ENCODE measurements at regions not wholly inside any gene's neighbourhood (a gene's known extent, or its start where the extent isn't known, plus 50 kb on each side); places are given as distances from the start of the nearest gene placed in this dataset.

DNA sequence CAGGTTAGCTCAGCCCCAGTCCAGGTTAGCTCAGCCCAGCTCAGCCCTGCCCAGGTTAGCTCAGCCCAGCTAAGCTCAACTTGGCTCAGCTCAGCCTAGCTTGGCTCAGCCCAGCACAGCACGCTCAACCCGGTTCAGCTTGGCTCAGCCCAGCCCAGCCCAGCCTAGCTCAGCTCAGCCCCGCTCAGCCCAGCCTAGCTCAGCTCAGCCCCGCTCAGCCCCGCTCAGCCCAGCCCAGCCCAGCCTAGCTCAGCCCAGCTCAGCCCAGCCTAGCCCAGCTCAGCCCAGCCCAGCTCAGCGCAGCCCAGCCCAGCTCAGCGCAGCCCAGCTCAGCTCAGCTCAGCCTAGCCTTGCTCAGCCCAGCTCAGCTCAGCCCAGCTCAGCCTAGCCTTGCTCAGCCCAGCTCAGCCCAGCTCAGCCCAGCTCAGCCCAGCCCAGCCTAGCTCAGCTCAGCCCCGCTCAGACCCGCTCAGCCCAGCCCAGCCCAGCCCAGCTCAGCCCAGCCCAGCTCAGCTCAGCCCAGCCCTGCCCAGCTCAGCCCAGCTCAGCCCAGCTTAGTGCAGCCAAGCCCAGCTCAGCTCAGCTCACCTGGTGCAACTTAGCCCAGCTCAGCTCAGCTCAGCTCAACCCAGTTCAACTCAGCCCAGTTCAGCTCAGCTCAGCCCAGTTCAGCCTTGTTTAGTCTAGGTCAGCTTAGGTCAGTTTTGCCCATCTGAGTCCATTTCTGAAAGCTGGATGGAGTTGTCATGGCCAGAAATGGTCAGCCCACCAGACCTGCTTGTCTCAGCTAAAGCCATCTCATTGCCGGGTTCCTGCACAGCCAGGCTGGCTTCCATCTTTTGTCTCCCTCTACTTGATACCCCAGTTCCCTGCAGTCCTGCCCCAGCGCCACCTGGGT, 333.6 kb downstream of the TMEM121 start:
- Histone ChIP-seq H3K4me2 (no peak overlapping the region), H3K9me3 (no peaks in the 10 kb centered on the region; the same call in 2 of the 3 replicates), H3K4me3 (no peak overlapping the region), H3K4me1 (no peaks in the 10 kb centered on the region), H3K27ac (no peak overlapping the region)
- ATAC-seq = no peak
- no peak for DNase-seq (ENCODE audit: low read depth in 1 of 2, low spot score in 1 of 2)
- no peak for FAIRE-seq
- CTCF ChIA-PET = no interaction called here
- POLR2A ChIA-PET = no interaction called here
- no peak for TF ChIP-seq FOSL2 (IDR thresholded peaks at IDR 0.05)
- TF ChIP-seq FOSL2 (CRISPR knock-in tag; IDR thresholded peaks at IDR 0.05) = no peak
- no peak for TF ChIP-seq RARB (CRISPR knock-in tag; IDR thresholded peaks at IDR 0.05)
- no peak for TF ChIP-seq ZC3H11A (IDR thresholded peaks at IDR 0.05)
- no peak for TF ChIP-seq CEBPB (IDR thresholded peaks at IDR 0.05)
- TF ChIP-seq TFCP2L1 (CRISPR knock-in tag; IDR thresholded peaks at IDR 0.05) = no peak
- TF ChIP-seq, protein P1, sequence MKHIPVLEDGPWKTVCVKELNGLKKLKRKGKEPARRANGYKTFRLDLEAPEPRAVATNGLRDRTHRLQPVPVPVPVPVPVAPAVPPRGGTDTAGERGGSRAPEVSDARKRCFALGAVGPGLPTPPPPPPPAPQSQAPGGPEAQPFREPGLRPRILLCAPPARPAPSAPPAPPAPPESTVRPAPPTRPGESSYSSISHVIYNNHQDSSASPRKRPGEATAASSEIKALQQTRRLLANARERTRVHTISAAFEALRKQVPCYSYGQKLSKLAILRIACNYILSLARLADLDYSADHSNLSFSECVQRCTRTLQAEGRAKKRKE (CRISPR knock-in tag; IDR thresholded peaks at IDR 0.05; ENCODE audit: low read depth) = no peak
- no peak for TF ChIP-seq MYC (IDR thresholded peaks at IDR 0.05; ENCODE audit: borderline replicate concordance, low read length)
- TF ChIP-seq SMC3 (IDR thresholded peaks at IDR 0.05) = no peak
- TF ChIP-seq RCOR1 (IDR thresholded peaks at IDR 0.05; ENCODE audit: low read depth, low read length) = no peak
- TF ChIP-seq, protein P2, sequence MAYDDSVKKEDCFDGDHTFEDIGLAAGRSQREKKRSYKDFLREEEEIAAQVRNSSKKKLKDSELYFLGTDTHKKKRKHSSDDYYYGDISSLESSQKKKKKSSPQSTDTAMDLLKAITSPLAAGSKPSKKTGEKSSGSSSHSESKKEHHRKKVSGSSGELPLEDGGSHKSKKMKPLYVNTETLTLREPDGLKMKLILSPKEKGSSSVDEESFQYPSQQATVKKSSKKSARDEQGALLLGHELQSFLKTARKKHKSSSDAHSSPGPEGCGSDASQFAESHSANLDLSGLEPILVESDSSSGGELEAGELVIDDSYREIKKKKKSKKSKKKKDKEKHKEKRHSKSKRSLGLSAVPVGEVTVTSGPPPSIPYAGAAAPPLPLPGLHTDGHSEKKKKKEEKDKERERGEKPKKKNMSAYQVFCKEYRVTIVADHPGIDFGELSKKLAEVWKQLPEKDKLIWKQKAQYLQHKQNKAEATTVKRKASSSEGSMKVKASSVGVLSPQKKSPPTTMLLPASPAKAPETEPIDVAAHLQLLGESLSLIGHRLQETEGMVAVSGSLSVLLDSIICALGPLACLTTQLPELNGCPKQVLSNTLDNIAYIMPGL (CRISPR knock-in tag; IDR thresholded peaks at IDR 0.05; ENCODE audit: borderline replicate concordance) = no peak
- TF ChIP-seq TP53 (CRISPR knock-in tag; IDR thresholded peaks at IDR 0.05) = no peak
- no peak for TF ChIP-seq GATA3 (IDR thresholded peaks at IDR 0.05; ENCODE audit: borderline replicate concordance)
- TF ChIP-seq POLR2A (IDR thresholded peaks at IDR 0.05; ENCODE audit: low read length) = no peak
- TF ChIP-seq, protein P3, sequence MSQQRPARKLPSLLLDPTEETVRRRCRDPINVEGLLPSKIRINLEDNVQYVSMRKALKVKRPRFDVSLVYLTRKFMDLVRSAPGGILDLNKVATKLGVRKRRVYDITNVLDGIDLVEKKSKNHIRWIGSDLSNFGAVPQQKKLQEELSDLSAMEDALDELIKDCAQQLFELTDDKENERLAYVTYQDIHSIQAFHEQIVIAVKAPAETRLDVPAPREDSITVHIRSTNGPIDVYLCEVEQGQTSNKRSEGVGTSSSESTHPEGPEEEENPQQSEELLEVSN (IDR thresholded peaks at IDR 0.05; ENCODE audit: borderline replicate concordance, low read depth) = no peak
- TF ChIP-seq ESRRA (IDR thresholded peaks at IDR 0.05; ENCODE audit: borderline replicate concordance, low read length) = no peak
- TF ChIP-seq NPAS2 (CRISPR knock-in tag; IDR thresholded peaks at IDR 0.05; ENCODE audit: borderline replicate concordance) = no peak
- no peak for TF ChIP-seq FOSB (CRISPR knock-in tag; IDR thresholded peaks at IDR 0.05)
- WGBS (ENCODE audit: missing lambda C conversion rate) = 23% methylated on average over 7 of the region's 11 CpGs

DNA sequence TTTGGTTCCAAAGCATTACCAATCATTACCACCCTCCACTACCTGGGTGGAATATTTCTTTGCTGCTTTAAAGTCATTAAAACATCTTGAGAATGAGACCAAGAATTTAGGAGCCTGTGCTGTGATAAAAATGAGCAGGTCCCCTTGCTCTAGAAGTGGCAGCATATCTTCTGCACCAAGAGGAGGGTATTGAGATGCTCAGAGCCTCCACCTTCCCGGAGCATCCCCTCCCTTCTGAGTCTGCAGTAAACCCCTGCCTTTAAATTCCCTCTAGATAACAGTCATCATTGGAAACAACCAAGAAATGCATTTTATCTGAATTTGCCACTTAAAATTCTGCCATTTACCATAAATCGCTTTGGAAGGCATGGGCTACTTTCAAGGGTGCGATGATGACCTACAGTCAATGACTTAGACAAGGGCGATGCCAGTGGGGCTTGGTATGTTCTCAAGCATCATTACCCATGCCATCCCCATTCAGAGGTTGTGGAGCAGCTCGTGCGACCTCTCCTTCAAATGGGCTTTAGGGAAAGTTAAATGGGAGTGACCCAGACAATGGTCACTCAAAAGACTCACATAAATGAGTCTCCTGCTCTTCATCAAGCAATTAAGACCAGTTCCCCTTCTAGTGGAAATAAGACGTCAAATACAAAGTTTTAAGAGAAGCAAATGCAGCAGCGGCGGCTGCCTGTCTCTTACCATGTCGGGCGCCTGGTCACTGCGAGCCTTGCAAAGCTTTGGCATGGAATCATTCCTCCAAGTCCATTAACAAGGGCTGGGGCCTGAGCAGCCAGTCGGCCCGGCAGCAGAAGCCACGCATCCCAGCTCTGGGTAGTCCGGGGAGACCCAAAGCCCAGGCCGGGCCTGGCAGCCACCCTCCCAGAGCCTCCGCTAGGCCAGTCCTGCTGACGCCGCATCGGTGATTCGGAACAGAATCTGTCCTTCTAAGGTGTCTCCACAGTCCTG, 334.5 kb downstream of the TMEM121 start:
- H3K4me3 ChIP-seq = no peak overlapping the region
- H3K4me1 ChIP-seq = no peaks in the 10 kb centered on the region
- no peak for DNase-seq (ENCODE audit: low read depth in 1 of 2, low spot score in 1 of 2)
- TF ChIP-seq NFE2L2 (conservative IDR thresholded peaks at IDR 0.05; ENCODE audit: low read length) = no peak
- no peak for TF ChIP-seq MAFK (IDR thresholded peaks at IDR 0.05; ENCODE audit: partially characterized antibody)
- TF ChIP-seq EHF (CRISPR knock-in tag; IDR thresholded peaks at IDR 0.05) = no peak
- TF ChIP-seq JUNB (IDR thresholded peaks at IDR 0.05) = no peak
- no peak overlapping the region for H3K27ac ChIP-seq
- ChIA-PET CTCF (interaction anchor here (1.1 kb wide), 1 partner anchor 17 kb away, joined by 4 read pairs; no protein-coding TSS in a partner anchor), POLR2A (no interaction called here)
- no peak for ATAC-seq
- H3K9me3 ChIP-seq = no peaks in the 10 kb centered on the region; the same call in 2 of the 3 replicates
- 52% methylated on average over 13 of the region's 22 CpGs for WGBS (ENCODE audit: missing lambda C conversion rate)
- H3K4me2 ChIP-seq = no peak overlapping the region
- FAIRE-seq = no peak
